GM18517 (cell line): ENCODE measurements at regions not wholly inside any gene's neighbourhood (a gene's known extent, or its start where the extent isn't known, plus 50 kb on each side); places are given as distances from the start of the nearest gene placed in this dataset.

Experiments used
- ATAC-seq: cut with Tn5 transposase; IDR thresholded peaks from one replicate; pipeline ENCODE4 v1.9.1; 2021; ENCODE audit warnings: mild to moderate bottlenecking, moderate library complexity; ENCODE audit not compliant: unreplicated experiment

- no peak for ATAC-seq
Measured at GRCh38 chr13:50428183-50428877, 413.1 kb downstream of the KCNRG start.

GRCh38 chr13:50435011-50435410 lies 408.5 kb downstream of the DLEU7 start:
- ATAC-seq: no peak

- no peak for ATAC-seq
Measured at GRCh38 chr13:50437252-50437651, 406.2 kb downstream of the DLEU7 start.

- ATAC-seq: no peak
Measured at GRCh38 chr13:50438351-50438750, 405.1 kb downstream of the DLEU7 start.

- no peak for ATAC-seq
Measured at GRCh38 chr13:50441130-50441529, 402.4 kb downstream of the DLEU7 start.

- no peak for ATAC-seq
Measured at GRCh38 chr13:50444726-50445125, 398.8 kb downstream of the DLEU7 start.

GRCh38 chr13:50446611-50447010 lies 396.9 kb downstream of the DLEU7 start:
- no peak for ATAC-seq

- ATAC-seq: no peak
Measured at GRCh38 chr13:50448535-50448998, 394.9 kb downstream of the DLEU7 start.

- ATAC-seq: no peak
Measured at GRCh38 chr13:50449465-50449864, 394.0 kb downstream of the DLEU7 start.

GRCh38 chr13:50450279-50450678 lies 393.2 kb downstream of the DLEU7 start:
- ATAC-seq: no peak

GRCh38 chr13:50451609-50452008 lies 391.9 kb downstream of the DLEU7 start:
- ATAC-seq: no peak

- ATAC-seq: no peak
Measured at GRCh38 chr13:50452028-50452427, 391.5 kb downstream of the DLEU7 start.

GRCh38 chr13:50452756-50453155 lies 390.7 kb downstream of the DLEU7 start:
- ATAC-seq: no peak

- no peak for ATAC-seq
Measured at GRCh38 chr13:50453188-50453587, 390.3 kb downstream of the DLEU7 start.

- ATAC-seq: no peak
Measured at GRCh38 chr13:50456111-50456510, 387.4 kb downstream of the DLEU7 start.

- ATAC-seq: no peak
Measured at GRCh38 chr13:50457415-50458393, 385.8 kb downstream of the DLEU7 start.

GRCh38 chr13:50459046-50459445 lies 384.4 kb downstream of the DLEU7 start:
- ATAC-seq: no peak

GRCh38 chr13:50459658-50460057 lies 383.8 kb downstream of the DLEU7 start:
- no peak for ATAC-seq

GRCh38 chr13:50460358-50460757 lies 383.1 kb downstream of the DLEU7 start:
- ATAC-seq: no peak

GRCh38 chr13:50461189-50461588 lies 382.3 kb downstream of the DLEU7 start:
- no peak for ATAC-seq

- no peak for ATAC-seq
Measured at GRCh38 chr13:50463719-50464118, 379.8 kb downstream of the DLEU7 start.
